ENCODE measurements at regions not wholly inside any gene's neighbourhood (a gene's known extent, or its start where the extent isn't known, plus 50 kb on each side); places are given as distances from the start of the nearest gene placed in this dataset.

- TF ChIP-seq CTCF (IDR thresholded peaks at IDR 0.05): no peak
- H3K27ac ChIP-seq: no peak overlapping the region
- H3K4me1 ChIP-seq: no peaks in the 10 kb centered on the region
- peaks cover 0 to 6% of the 10 kb centered on the region in 2 donors for H3K9me3 ChIP-seq
- H3K27me3 ChIP-seq: no peaks in the 10 kb centered on the region
- H3K4me3 ChIP-seq: no peak overlapping the region
- intact Hi-C loops (cut with DNase I): no loop called here
- no peak for DNase-seq
- H3K36me3 ChIP-seq: no peaks in the 10 kb centered on the region
- ATAC-seq: no peak
Observed at GRCh38 chr18:27277554-27277953, 92.4 kb upstream of the CHST9 start.

GRCh38 chr18:27276886-27277285 lies 91.8 kb upstream of the CHST9 start:
- ATAC-seq (no peak), DNase-seq (no peak)
- Histone ChIP-seq H3K36me3 (no peaks in the 10 kb centered on the region), H3K27me3 (no peaks in the 10 kb centered on the region), H3K27ac (no peak overlapping the region), H3K4me1 (no peaks in the 10 kb centered on the region), H3K4me3 (no peak overlapping the region), H3K9me3 (peaks cover 0 to 6% of the 10 kb centered on the region in 2 donors)
- intact Hi-C loops (cut with DNase I): no loop called here
- no peak for TF ChIP-seq CTCF (IDR thresholded peaks at IDR 0.05)

DNA sequence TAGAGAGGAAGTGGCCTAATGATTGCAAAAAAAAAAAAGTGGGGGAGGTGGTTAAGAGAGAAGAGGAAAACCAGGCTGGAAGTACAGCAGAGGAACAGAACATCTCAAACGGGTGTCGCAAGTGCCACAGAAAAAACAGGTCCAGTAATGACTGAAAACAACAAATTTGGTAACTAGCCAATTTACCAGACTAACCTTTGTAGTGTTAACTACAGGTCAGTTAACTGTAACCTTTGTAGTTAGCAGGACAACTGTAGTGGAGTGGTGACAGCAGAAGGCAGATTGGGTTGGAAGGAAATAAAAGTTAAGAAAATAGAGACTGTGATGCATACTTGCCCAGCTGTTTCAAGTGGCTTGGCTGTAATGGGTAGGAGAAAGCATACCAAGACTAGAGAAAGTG lies 91.4 kb upstream of the CHST9 start:
- intact Hi-C loops (cut with DNase I): no loop called here

GRCh38 chr18:27274901-27275300 lies 89.8 kb upstream of the CHST9 start:
- H3K27ac ChIP-seq: no peak overlapping the region
- H3K9me3 ChIP-seq: peaks cover 0 to 19% of the 10 kb centered on the region in 2 donors
- H3K36me3 ChIP-seq: no peaks in the 10 kb centered on the region
- intact Hi-C loops (cut with DNase I): no loop called here
- no peaks in the 10 kb centered on the region for H3K4me1 ChIP-seq
- no peaks in the 10 kb centered on the region for H3K27me3 ChIP-seq
- TF ChIP-seq CTCF (IDR thresholded peaks at IDR 0.05): no peak
- ATAC-seq (no peak), DNase-seq (no peak)
- H3K4me3 ChIP-seq: no peak overlapping the region

More for the DNA sequence above, 91.4 kb upstream of the CHST9 start:
- no peaks in the 10 kb centered on the region for H3K27me3 ChIP-seq
- no peak overlapping the region for H3K27ac ChIP-seq
- DNase-seq (no peak), ATAC-seq (no peak)
- H3K36me3 ChIP-seq: no peaks in the 10 kb centered on the region
- TF ChIP-seq CTCF (IDR thresholded peaks at IDR 0.05): no peak
- H3K4me1 ChIP-seq: no peaks in the 10 kb centered on the region
- H3K4me3 ChIP-seq: no peak overlapping the region
- peaks cover 0 to 10% of the 10 kb centered on the region in 2 donors for H3K9me3 ChIP-seq

DNA sequence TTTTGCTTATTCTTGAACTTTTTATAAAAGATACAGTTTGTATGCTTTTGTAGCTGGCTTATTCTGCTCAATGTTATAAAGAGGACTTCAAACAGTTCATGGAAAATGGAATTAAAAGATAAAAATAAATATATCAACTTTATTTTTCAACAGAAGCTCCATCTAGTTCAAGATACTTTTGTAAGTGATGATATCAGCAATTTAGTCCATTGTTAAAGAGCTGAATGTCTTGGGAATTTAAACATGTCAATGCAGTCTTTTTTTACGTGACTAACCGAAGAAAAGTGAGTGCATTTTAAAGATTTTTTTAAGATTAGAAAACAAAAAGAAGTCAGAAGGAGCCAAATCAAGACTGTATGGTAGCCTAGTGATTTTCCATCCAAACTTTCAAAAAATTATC lies 85.4 kb upstream of the CHST9 start:
- ATAC-seq (no peak), DNase-seq (no peak)
- Histone ChIP-seq H3K4me3 (no peak overlapping the region), H3K4me1 (no peaks in the 10 kb centered on the region), H3K27me3 (no peaks in the 10 kb centered on the region), H3K9me3 (peaks cover 0 to 13% of the 10 kb centered on the region in 2 donors), H3K27ac (no peak overlapping the region), H3K36me3 (no peaks in the 10 kb centered on the region)
- intact Hi-C loops (cut with DNase I): no loop called here
- no peak for TF ChIP-seq CTCF (IDR thresholded peaks at IDR 0.05)

Measured in left lung (tissue), 4 donors.